ENCODE measurements at regions not wholly inside any gene's neighbourhood (a gene's known extent, or its start where the extent isn't known, plus 50 kb on each side); places are given as distances from the start of the nearest gene placed in this dataset.

DNA sequence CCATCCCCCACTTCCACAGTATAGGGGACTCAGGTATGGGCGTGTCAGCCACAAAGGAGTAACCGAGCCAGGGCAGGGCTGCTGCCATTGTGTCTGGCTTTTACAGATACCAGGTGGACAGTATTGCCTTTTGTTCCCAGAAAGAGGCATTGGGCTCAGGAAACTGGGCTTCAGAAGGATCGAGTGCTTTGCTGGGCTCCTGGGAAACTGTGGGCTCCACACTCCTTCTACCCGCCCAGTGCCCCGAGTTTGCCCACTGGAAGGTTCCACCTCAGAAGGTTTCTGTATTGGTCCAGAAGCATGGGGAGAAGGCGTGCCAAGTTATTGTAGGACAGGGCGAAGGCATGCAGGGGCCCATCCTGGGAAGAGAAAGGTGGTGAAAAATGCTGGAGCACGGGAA lies 894.4 kb downstream of the TBC1D22A start:
- H3K18ac ChIP-seq (ENCODE audit: low read length), result no peak overlapping the region
- no peak overlapping the region for H3K9ac ChIP-seq (ENCODE audit: low read depth, low read length, poor library complexity)
- H3K9me3 ChIP-seq (replicated peaks in 1 of 2; ENCODE audit: control insufficient read depth in 2 of 2, insufficient read depth in 1 of 2, low read depth in 1 of 2, low read length in 2 of 2), result peaks cover 0 to 4% of the 10 kb centered on the region in 2 donors
- no peak overlapping the region for H3K27ac ChIP-seq (replicated peaks; ENCODE audit: low read length)
- no peak overlapping the region for H2AK5ac ChIP-seq (ENCODE audit: low read depth, low read length)
- H3K14ac ChIP-seq (ENCODE audit: low read length), result no peak overlapping the region
- peaks cover 0 to 4% of the 10 kb centered on the region in 2 donors for H3K4me1 ChIP-seq (ENCODE audit: control insufficient read depth in 2 of 2, insufficient read depth in 1 of 2, low read depth in 1 of 2, low read length in 2 of 2)
- no peak overlapping the region for H3K23ac ChIP-seq (ENCODE audit: low read depth, low read length, poor library complexity)
- H3K4ac ChIP-seq (ENCODE audit: low read length), result no peak overlapping the region
- H2BK12ac ChIP-seq (ENCODE audit: low read length), result no peak overlapping the region
- WGBS, 2 donors (ENCODE audit: extremely low coverage in 2 of 2, insufficient read length in 2 of 2, insufficient replicate concordance in 1 of 2), result no CpG with 5 or more reads among the region's 8 CpGs
- no peak overlapping the region for H2BK5ac ChIP-seq (ENCODE audit: low read length)
- no peaks in the 10 kb centered on the region for H3K79me1 ChIP-seq (ENCODE audit: low read depth, low read length)
- H3K27me3 ChIP-seq (ENCODE audit: control insufficient read depth in 3 of 3, insufficient read depth in 3 of 3, low read depth in 1 of 3, low read length in 3 of 3), result no peaks in the 10 kb centered on the region
- H3K36me3 ChIP-seq (replicated peaks in 1 of 2; ENCODE audit: control insufficient read depth in 2 of 2, insufficient read depth in 2 of 2, low read length in 2 of 2), result no peaks in the 10 kb centered on the region
- no peak overlapping the region for H4K8ac ChIP-seq (ENCODE audit: low read depth, low read length)
- no peak overlapping the region for H4K91ac ChIP-seq (ENCODE audit: low read depth, low read length, poor library complexity)
- H2AFZ ChIP-seq (ENCODE audit: low read length), result no peak overlapping the region
- DNase-seq (ENCODE audit: low spot score), result no peak
- no peak overlapping the region for H3K4me3 ChIP-seq (ENCODE audit: low read length in 2 of 2)
- no peak overlapping the region for H2BK15ac ChIP-seq (ENCODE audit: low read length)
- H3K4me2 ChIP-seq (ENCODE audit: insufficient read depth, low read length, poor library complexity, severe bottlenecking), result no peak overlapping the region
- H2BK120ac ChIP-seq (ENCODE audit: low read depth, low read length), result no peak overlapping the region

- Histone ChIP-seq H3K9me3 (replicated peaks in 1 of 2; ENCODE audit: control insufficient read depth in 2 of 2, insufficient read depth in 1 of 2, low read depth in 1 of 2, low read length in 2 of 2) (peaks cover 0 to 4% of the 10 kb centered on the region in 2 donors), H3K23ac (ENCODE audit: low read depth, low read length, poor library complexity) (no peak overlapping the region), H3K9ac (ENCODE audit: low read depth, low read length, poor library complexity) (no peak overlapping the region), H3K4ac (ENCODE audit: low read length) (no peak overlapping the region), H4K8ac (ENCODE audit: low read depth, low read length) (no peak overlapping the region), H3K79me1 (ENCODE audit: low read depth, low read length) (no peaks in the 10 kb centered on the region), H2AFZ (ENCODE audit: low read length) (no peak overlapping the region), H3K4me3 (ENCODE audit: low read length in 2 of 2) (peak overlapping the region in 1 of 2 donors; percentile 19), H3K36me3 (replicated peaks in 1 of 2; ENCODE audit: control insufficient read depth in 2 of 2, insufficient read depth in 2 of 2, low read length in 2 of 2) (no peaks in the 10 kb centered on the region), H4K91ac (ENCODE audit: low read depth, low read length, poor library complexity) (no peak overlapping the region), H2BK12ac (ENCODE audit: low read length) (no peak overlapping the region), H3K27me3 (ENCODE audit: control insufficient read depth in 3 of 3, insufficient read depth in 3 of 3, low read depth in 1 of 3, low read length in 3 of 3) (no peaks in the 10 kb centered on the region), H3K4me2 (ENCODE audit: insufficient read depth, low read length, poor library complexity, severe bottlenecking) (no peak overlapping the region), H3K27ac (replicated peaks; ENCODE audit: low read length) (no peak overlapping the region), H3K18ac (ENCODE audit: low read length) (no peak overlapping the region), H3K14ac (ENCODE audit: low read length) (no peak overlapping the region), H3K4me1 (ENCODE audit: control insufficient read depth in 2 of 2, insufficient read depth in 1 of 2, low read depth in 1 of 2, low read length in 2 of 2) (peaks cover 0 to 4% of the 10 kb centered on the region in 2 donors), H2BK5ac (ENCODE audit: low read length) (no peak overlapping the region), H2AK5ac (ENCODE audit: low read depth, low read length) (no peak overlapping the region), H2BK120ac (ENCODE audit: low read depth, low read length) (no peak overlapping the region), H2BK15ac (ENCODE audit: low read length) (no peak overlapping the region)
- DNase-seq (ENCODE audit: low spot score), result no peak
- 100% methylated on average over 1 of the region's 3 CpGs; no CpG with 5 or more reads in 1 of the 2 donors for WGBS, 2 donors (ENCODE audit: extremely low coverage in 2 of 2, insufficient read length in 2 of 2, insufficient replicate concordance in 1 of 2)
Observed at GRCh38 chr22:47655930-47656329, 893.5 kb downstream of the TBC1D22A start.

DNA sequence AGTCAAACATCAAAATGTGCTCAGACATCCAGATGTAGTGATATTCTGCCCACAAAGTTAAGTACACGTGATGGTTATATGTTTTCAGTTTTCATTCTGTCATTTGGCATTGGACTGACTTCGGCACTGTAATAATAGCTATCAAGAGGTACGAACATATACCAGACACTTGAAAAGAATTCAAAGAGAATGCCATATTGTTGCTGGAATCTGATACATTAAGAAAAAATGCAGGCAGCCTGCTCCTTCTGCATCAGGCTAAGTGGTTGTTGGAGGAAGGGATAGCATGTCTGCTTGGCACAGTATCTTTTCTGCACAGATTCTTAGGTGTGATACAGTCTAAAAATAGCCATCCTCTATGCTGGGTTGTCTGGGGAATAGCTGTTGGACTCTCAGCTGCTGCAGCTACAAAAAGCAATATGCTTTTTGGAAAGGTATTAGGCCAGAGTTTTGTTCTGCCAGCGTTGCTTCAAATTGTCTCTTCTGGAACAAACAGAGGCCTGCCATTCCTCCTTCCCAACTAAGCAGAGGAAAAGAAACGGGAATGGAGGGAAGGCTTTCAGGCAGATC lies 892.6 kb downstream of the TBC1D22A start:
- Histone ChIP-seq H2BK15ac (ENCODE audit: low read length) (no peak overlapping the region), H3K18ac (ENCODE audit: low read length) (no peak overlapping the region), H3K14ac (ENCODE audit: low read length) (no peak overlapping the region), H2BK120ac (ENCODE audit: low read depth, low read length) (no peak overlapping the region), H4K8ac (ENCODE audit: low read depth, low read length) (no peak overlapping the region), H3K79me1 (ENCODE audit: low read depth, low read length) (no peaks in the 10 kb centered on the region), H4K91ac (ENCODE audit: low read depth, low read length, poor library complexity) (no peak overlapping the region), H2BK5ac (ENCODE audit: low read length) (no peak overlapping the region), H2BK12ac (ENCODE audit: low read length) (no peak overlapping the region), H3K4me2 (ENCODE audit: insufficient read depth, low read length, poor library complexity, severe bottlenecking) (no peak overlapping the region), H2AFZ (ENCODE audit: low read length) (no peak overlapping the region), H3K27me3 (ENCODE audit: control insufficient read depth in 3 of 3, insufficient read depth in 3 of 3, low read depth in 1 of 3, low read length in 3 of 3) (no peaks in the 10 kb centered on the region), H3K4me1 (ENCODE audit: control insufficient read depth in 2 of 2, insufficient read depth in 1 of 2, low read depth in 1 of 2, low read length in 2 of 2) (peaks cover 0 to 4% of the 10 kb centered on the region in 2 donors), H3K23ac (ENCODE audit: low read depth, low read length, poor library complexity) (no peak overlapping the region), H2AK5ac (ENCODE audit: low read depth, low read length) (no peak overlapping the region), H3K9me3 (replicated peaks in 1 of 2; ENCODE audit: control insufficient read depth in 2 of 2, insufficient read depth in 1 of 2, low read depth in 1 of 2, low read length in 2 of 2) (peaks cover 0 to 4% of the 10 kb centered on the region in 2 donors), H3K4ac (ENCODE audit: low read length) (no peak overlapping the region), H3K36me3 (replicated peaks in 1 of 2; ENCODE audit: control insufficient read depth in 2 of 2, insufficient read depth in 2 of 2, low read length in 2 of 2) (no peaks in the 10 kb centered on the region), H3K4me3 (ENCODE audit: low read length in 2 of 2) (peak overlapping the region in 1 of 2 donors; percentile 39), H3K27ac (replicated peaks; ENCODE audit: low read length) (no peak overlapping the region), H3K9ac (ENCODE audit: low read depth, low read length, poor library complexity) (no peak overlapping the region)
- DNase-seq (ENCODE audit: low spot score), result no peak
- WGBS, 2 donors (ENCODE audit: extremely low coverage in 2 of 2, insufficient read length in 2 of 2, insufficient replicate concordance in 1 of 2), result no CpG with 5 or more reads among the region's 5 CpGs

DNA sequence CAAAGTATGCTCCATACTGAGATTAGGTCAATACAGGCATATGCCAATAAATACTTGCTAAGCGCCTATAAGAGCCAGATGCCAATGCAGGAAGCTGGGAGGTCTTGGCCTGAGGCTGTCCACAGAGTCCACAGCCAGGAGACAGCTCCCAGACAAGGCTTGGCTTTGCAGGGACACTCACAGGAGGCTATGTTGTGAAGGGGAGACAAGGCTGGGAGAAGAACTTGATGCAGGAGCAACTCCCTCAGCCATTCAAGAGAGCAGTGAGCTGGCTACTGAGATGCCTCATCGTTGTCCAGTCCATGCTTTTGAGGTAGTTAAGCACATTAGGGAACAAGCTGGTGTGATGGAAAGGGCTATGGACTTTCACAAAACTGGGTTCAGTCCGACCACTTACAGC lies 891.5 kb downstream of the TBC1D22A start:
- peaks cover 0 to 4% of the 10 kb centered on the region in 2 donors for H3K9me3 ChIP-seq (replicated peaks in 1 of 2; ENCODE audit: control insufficient read depth in 2 of 2, insufficient read depth in 1 of 2, low read depth in 1 of 2, low read length in 2 of 2)
- no peaks in the 10 kb centered on the region for H3K36me3 ChIP-seq (replicated peaks in 1 of 2; ENCODE audit: control insufficient read depth in 2 of 2, insufficient read depth in 2 of 2, low read length in 2 of 2)
- no peak overlapping the region for H3K9ac ChIP-seq (ENCODE audit: low read depth, low read length, poor library complexity)
- no peak overlapping the region for H3K18ac ChIP-seq (ENCODE audit: low read length)
- no peaks in the 10 kb centered on the region for H3K79me1 ChIP-seq (ENCODE audit: low read depth, low read length)
- no peak overlapping the region for H3K4me2 ChIP-seq (ENCODE audit: insufficient read depth, low read length, poor library complexity, severe bottlenecking)
- H4K8ac ChIP-seq (ENCODE audit: low read depth, low read length), result no peak overlapping the region
- no peak overlapping the region for H2BK120ac ChIP-seq (ENCODE audit: low read depth, low read length)
- no peaks in the 10 kb centered on the region for H3K27me3 ChIP-seq (ENCODE audit: control insufficient read depth in 3 of 3, insufficient read depth in 3 of 3, low read depth in 1 of 3, low read length in 3 of 3)
- no peak overlapping the region for H2BK15ac ChIP-seq (ENCODE audit: low read length)
- no peak overlapping the region for H2AK5ac ChIP-seq (ENCODE audit: low read depth, low read length)
- no peak overlapping the region for H2BK12ac ChIP-seq (ENCODE audit: low read length)
- no peak for DNase-seq (ENCODE audit: low spot score)
- no peak overlapping the region for H3K27ac ChIP-seq (replicated peaks; ENCODE audit: low read length)
- no peak overlapping the region for H2AFZ ChIP-seq (ENCODE audit: low read length)
- H3K4me3 ChIP-seq (ENCODE audit: low read length in 2 of 2), result no peak overlapping the region
- no peak overlapping the region for H4K91ac ChIP-seq (ENCODE audit: low read depth, low read length, poor library complexity)
- no peaks in the 10 kb centered on the region for H3K4me1 ChIP-seq (ENCODE audit: control insufficient read depth in 2 of 2, insufficient read depth in 1 of 2, low read depth in 1 of 2, low read length in 2 of 2)
- H3K4ac ChIP-seq (ENCODE audit: low read length), result no peak overlapping the region
- no peak overlapping the region for H3K23ac ChIP-seq (ENCODE audit: low read depth, low read length, poor library complexity)
- no CpG with 5 or more reads among the region's 3 CpGs for WGBS, 2 donors (ENCODE audit: extremely low coverage in 2 of 2, insufficient read length in 2 of 2, insufficient replicate concordance in 1 of 2)
- no peak overlapping the region for H3K14ac ChIP-seq (ENCODE audit: low read length)
- H2BK5ac ChIP-seq (ENCODE audit: low read length), result no peak overlapping the region
